Peyer's patch (tissue), 4 donors: ENCODE measurements at regions not wholly inside any gene's neighbourhood (a gene's known extent, or its start where the extent isn't known, plus 50 kb on each side); places are given as distances from the start of the nearest gene placed in this dataset.

Experiments used
- CTCF ChIP-seq, 6 experiments: fragments of 450-650 bp in 4 of 6; fragments of 200-600 bp in 2 of 6; sonication (generic) in 1 of 6; IDR thresholded peaks; one replicate each; pipeline ENCODE4 v1.5.1; 2017 to 2019; ENCODE audit warnings: antibody characterized with exemption in 6 of 6, mild to moderate bottlenecking in 3 of 6, moderate library complexity in 1 of 6
- POLR2A ChIP-seq, 2 donors: fragments of 450-650 bp; IDR thresholded peaks; one replicate each; pipeline ENCODE4 v1.5.1; 2017; ENCODE audit warnings: antibody characterized with exemption in 2 of 2, mild to moderate bottlenecking in 2 of 2, moderate library complexity in 2 of 2

- TF ChIP-seq POLR2A (IDR thresholded peaks at IDR 0.05) (no peak), CTCF (IDR thresholded peaks at IDR 0.05) (no peak)
Measured at GRCh38 chr4:189785257-189785656, 155.4 kb upstream of the FRG1 start.
